ENCODE measurements at regions not wholly inside any gene's neighbourhood (a gene's known extent, or its start where the extent isn't known, plus 50 kb on each side); places are given as distances from the start of the nearest gene placed in this dataset.

DNA sequence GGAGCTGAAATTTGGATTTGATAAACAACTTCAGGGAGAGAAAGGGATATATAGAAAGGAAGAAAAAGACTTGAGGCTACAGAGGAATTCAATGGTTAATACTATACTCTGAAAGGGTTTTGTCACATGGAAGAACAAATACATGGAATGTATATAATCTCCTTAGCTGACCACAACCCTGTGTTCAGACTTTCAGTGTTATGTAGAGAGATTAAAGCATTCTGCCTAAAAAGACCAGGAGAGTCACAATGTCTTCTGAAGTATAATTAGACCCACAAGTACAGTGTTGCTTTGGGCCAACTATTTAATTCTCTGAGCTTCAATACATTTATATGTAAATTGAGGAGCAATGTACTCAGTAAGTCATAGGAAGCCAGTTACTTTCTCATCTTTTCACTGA, 123.8 kb upstream of the FSHR start:
- Histone ChIP-seq H3K4me2 (ENCODE audit: control insufficient read depth, extremely low read depth, insufficient read depth, low read depth, low read length) (no peak overlapping the region), H3K27me3 (ENCODE audit: control insufficient read depth, extremely low read depth, insufficient read depth, low read length) (no peaks in the 10 kb centered on the region), H3K9me1 (ENCODE audit: control insufficient read depth, extremely low read depth, insufficient read depth, low read length) (no peaks in the 10 kb centered on the region), H3K27ac (ENCODE audit: control insufficient read depth, insufficient read depth, low read length) (no peak overlapping the region), H3K79me2 (ENCODE audit: control insufficient read depth, insufficient read depth, low read length) (no peaks in the 10 kb centered on the region), H3K4me1 (ENCODE audit: control insufficient read depth, extremely low read depth, insufficient read depth, low read length) (no peaks in the 10 kb centered on the region), H3K9ac (ENCODE audit: control insufficient read depth, extremely low read depth, insufficient read depth, low read length) (no peak overlapping the region), H4K20me1 (ENCODE audit: control insufficient read depth, extremely low read depth, insufficient read depth, low read length) (no peaks in the 10 kb centered on the region), H2AFZ (ENCODE audit: control insufficient read depth, low read length) (no peak overlapping the region), H3K9me3 (ENCODE audit: control insufficient read depth, low read depth, low read length) (no peaks in the 10 kb centered on the region), H3K4me3 (ENCODE audit: control insufficient read depth in 2 of 3, extremely low read depth in 1 of 3, insufficient read depth in 2 of 3, low read depth in 1 of 3, low read length in 3 of 3) (no peak overlapping the region), H3K36me3 (ENCODE audit: control insufficient read depth in 2 of 2, extremely low read depth in 1 of 2, insufficient read depth in 2 of 2, low read length in 2 of 2) (no peaks in the 10 kb centered on the region)
- DNase-seq (ENCODE audit: low read depth, low spot score) (no peak), FAIRE-seq (no peak)
- dilution Hi-C loops (cut with MboI; ENCODE audit: extremely low pct_ligation_motif_present, low sequenced_read_pairs): no loop called here
- TF ChIP-seq EZH2 (IDR thresholded peaks at IDR 0.05; ENCODE audit: low read length): no peak
- TF ChIP-seq, protein P1, sequence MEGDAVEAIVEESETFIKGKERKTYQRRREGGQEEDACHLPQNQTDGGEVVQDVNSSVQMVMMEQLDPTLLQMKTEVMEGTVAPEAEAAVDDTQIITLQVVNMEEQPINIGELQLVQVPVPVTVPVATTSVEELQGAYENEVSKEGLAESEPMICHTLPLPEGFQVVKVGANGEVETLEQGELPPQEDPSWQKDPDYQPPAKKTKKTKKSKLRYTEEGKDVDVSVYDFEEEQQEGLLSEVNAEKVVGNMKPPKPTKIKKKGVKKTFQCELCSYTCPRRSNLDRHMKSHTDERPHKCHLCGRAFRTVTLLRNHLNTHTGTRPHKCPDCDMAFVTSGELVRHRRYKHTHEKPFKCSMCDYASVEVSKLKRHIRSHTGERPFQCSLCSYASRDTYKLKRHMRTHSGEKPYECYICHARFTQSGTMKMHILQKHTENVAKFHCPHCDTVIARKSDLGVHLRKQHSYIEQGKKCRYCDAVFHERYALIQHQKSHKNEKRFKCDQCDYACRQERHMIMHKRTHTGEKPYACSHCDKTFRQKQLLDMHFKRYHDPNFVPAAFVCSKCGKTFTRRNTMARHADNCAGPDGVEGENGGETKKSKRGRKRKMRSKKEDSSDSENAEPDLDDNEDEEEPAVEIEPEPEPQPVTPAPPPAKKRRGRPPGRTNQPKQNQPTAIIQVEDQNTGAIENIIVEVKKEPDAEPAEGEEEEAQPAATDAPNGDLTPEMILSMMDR (optimal IDR thresholded peaks at IDR 0.05 in 1 of 3, IDR thresholded peaks at IDR 0.05 in 1 of 3, conservative IDR thresholded peaks at IDR 0.05 in 1 of 3; ENCODE audit: extremely low read depth in 1 of 3, insufficient read depth in 2 of 3, low read length in 3 of 3): no peak

DNA sequence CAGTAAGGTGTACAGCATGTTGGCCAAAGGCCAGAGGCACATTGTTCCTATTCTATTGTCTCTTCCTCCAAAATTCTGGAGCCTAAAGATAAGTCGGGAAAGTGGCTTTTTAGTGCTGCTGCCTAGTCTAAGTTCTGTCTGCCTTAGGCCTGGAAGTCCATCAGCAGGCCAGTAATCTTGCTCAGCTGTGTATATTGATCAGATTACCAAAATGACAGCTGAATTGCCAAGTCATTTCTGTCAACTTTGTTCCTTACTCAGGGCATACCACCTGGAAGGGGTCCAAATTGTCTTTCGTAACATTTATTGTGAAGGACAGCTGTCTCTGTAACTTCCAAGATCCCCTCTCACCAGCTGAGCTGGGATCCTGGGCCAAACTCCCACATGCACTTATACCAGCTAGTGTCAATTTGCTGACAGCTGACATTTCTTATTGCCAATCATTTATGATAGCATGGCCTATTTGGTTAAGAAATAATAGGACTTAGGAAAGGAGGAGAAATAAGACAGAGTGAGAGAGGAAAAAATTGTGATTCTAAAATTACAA, 116.8 kb upstream of the FSHR start:
- H3K36me3 ChIP-seq (ENCODE audit: control insufficient read depth in 2 of 2, extremely low read depth in 1 of 2, insufficient read depth in 2 of 2, low read length in 2 of 2): no peaks in the 10 kb centered on the region
- H4K20me1 ChIP-seq (ENCODE audit: control insufficient read depth, extremely low read depth, insufficient read depth, low read length): no peaks in the 10 kb centered on the region
- no peaks in the 10 kb centered on the region for H3K9me3 ChIP-seq (ENCODE audit: control insufficient read depth, low read depth, low read length)
- H3K27me3 ChIP-seq (ENCODE audit: control insufficient read depth, extremely low read depth, insufficient read depth, low read length): no peaks in the 10 kb centered on the region
- dilution Hi-C loops (cut with MboI; ENCODE audit: extremely low pct_ligation_motif_present, low sequenced_read_pairs): no loop called here
- no peak overlapping the region for H2AFZ ChIP-seq (ENCODE audit: control insufficient read depth, low read length)
- H3K27ac ChIP-seq (ENCODE audit: control insufficient read depth, insufficient read depth, low read length): no peak overlapping the region
- no peaks in the 10 kb centered on the region for H3K9me1 ChIP-seq (ENCODE audit: control insufficient read depth, extremely low read depth, insufficient read depth, low read length)
- H3K4me1 ChIP-seq (ENCODE audit: control insufficient read depth, extremely low read depth, insufficient read depth, low read length): no peaks in the 10 kb centered on the region
- no peak for TF ChIP-seq EZH2 (IDR thresholded peaks at IDR 0.05; ENCODE audit: low read length)
- TF ChIP-seq, protein P1 (optimal IDR thresholded peaks at IDR 0.05 in 1 of 3, IDR thresholded peaks at IDR 0.05 in 1 of 3, conservative IDR thresholded peaks at IDR 0.05 in 1 of 3; ENCODE audit: extremely low read depth in 1 of 3, insufficient read depth in 2 of 3, low read length in 3 of 3): no peak
- DNase-seq (ENCODE audit: low read depth, low spot score) (no peak), FAIRE-seq (no peak)
- H3K4me3 ChIP-seq (ENCODE audit: control insufficient read depth in 2 of 3, extremely low read depth in 1 of 3, insufficient read depth in 2 of 3, low read depth in 1 of 3, low read length in 3 of 3): no peak overlapping the region
- H3K9ac ChIP-seq (ENCODE audit: control insufficient read depth, extremely low read depth, insufficient read depth, low read length): no peak overlapping the region
- no peak overlapping the region for H3K4me2 ChIP-seq (ENCODE audit: control insufficient read depth, extremely low read depth, insufficient read depth, low read depth, low read length)
- no peaks in the 10 kb centered on the region for H3K79me2 ChIP-seq (ENCODE audit: control insufficient read depth, insufficient read depth, low read length)
